AG10803 (cell line): ENCODE measurements at regions not wholly inside any gene's neighbourhood (a gene's known extent, or its start where the extent isn't known, plus 50 kb on each side); places are given as distances from the start of the nearest gene placed in this dataset.

ENCODE experiments used
- DNase-seq: peaks from one replicate; pipeline ENCODE4 v3.0.0; 2010; ENCODE audit warnings: low read depth
- H3K4me3 ChIP-seq: 2 replicates; pipeline ENCODE4 v1.5.1; 2011; ENCODE audit warnings: mild to moderate bottlenecking, low read length, control low read depth
- TF ChIP-seq, protein P1 (sequence below): conservative IDR thresholded peaks from 2 replicates; pipeline ENCODE4 v1.5.1; 2011; ENCODE audit warnings: mild to moderate bottlenecking, low read length, control low read depth, inconsistent platforms

- DNase-seq: no peak
- TF ChIP-seq, protein P1, sequence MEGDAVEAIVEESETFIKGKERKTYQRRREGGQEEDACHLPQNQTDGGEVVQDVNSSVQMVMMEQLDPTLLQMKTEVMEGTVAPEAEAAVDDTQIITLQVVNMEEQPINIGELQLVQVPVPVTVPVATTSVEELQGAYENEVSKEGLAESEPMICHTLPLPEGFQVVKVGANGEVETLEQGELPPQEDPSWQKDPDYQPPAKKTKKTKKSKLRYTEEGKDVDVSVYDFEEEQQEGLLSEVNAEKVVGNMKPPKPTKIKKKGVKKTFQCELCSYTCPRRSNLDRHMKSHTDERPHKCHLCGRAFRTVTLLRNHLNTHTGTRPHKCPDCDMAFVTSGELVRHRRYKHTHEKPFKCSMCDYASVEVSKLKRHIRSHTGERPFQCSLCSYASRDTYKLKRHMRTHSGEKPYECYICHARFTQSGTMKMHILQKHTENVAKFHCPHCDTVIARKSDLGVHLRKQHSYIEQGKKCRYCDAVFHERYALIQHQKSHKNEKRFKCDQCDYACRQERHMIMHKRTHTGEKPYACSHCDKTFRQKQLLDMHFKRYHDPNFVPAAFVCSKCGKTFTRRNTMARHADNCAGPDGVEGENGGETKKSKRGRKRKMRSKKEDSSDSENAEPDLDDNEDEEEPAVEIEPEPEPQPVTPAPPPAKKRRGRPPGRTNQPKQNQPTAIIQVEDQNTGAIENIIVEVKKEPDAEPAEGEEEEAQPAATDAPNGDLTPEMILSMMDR: no peak
- H3K4me3 ChIP-seq: no peak overlapping the region
Observed at GRCh38 chr11:38332046-38332445, 1734.0 kb upstream of the RAG2 start.

- no peak overlapping the region for H3K4me3 ChIP-seq
- no peak for DNase-seq
- TF ChIP-seq, protein P1: no peak
Observed at GRCh38 chr11:38330578-38330977, 1732.5 kb upstream of the RAG2 start.

- no peak overlapping the region for H3K4me3 ChIP-seq
- TF ChIP-seq, protein P1: no peak
- no peak for DNase-seq
Observed at GRCh38 chr11:38323961-38324761, 1726.1 kb upstream of the RAG2 start.

GRCh38 chr11:38315151-38315550 lies 1717.1 kb upstream of the RAG2 start:
- no peak for DNase-seq
- TF ChIP-seq, protein P1: no peak
- H3K4me3 ChIP-seq: no peak overlapping the region

DNA sequence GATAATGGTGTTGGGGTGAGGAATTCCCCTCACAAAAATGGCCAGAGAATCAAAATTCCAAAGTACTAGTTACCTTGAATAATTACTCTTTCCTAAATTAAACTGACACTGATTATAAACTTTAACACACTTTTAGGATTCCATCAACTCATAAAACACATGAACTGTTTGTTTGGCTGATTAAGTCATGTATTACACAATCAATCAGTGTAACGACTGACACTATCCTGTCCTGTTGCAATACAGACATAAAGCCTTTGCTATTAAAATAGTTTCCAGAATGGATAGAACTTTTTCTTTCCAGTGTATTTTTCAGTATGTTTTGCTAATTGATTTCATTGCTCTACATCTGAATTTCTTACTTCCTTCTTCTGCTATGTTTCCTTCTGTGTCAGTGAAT lies 1709.4 kb upstream of the RAG2 start:
- TF ChIP-seq, protein P1: no peak
- no peak for DNase-seq
- no peak overlapping the region for H3K4me3 ChIP-seq

DNA sequence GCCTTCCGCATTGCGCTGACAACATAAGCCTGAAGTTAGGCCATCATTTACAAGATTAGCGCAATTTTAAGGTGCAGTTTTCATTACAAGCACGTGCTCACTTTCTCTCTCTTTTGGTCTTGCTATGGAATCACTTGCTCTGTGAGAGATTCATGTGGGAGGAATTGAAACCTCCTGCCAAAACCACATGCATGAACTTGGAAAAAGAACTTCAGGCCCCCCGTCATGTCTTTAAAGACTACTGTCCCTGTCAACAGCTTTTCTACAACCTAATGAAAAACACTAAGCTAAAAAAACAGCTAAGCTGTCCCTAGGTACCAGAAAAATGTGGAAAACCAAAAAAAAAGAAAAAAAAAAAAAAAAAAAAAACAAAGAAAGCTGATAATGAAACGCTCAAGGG lies 1707.6 kb upstream of the RAG2 start:
- TF ChIP-seq, protein P1: no peak

GRCh38 chr11:38304926-38305325 lies 1706.9 kb upstream of the RAG2 start:
- DNase-seq: no peak
- TF ChIP-seq, protein P1: no peak
- H3K4me3 ChIP-seq: no peak overlapping the region

More for the DNA sequence above, 1707.6 kb upstream of the RAG2 start:
- no peak overlapping the region for H3K4me3 ChIP-seq
- DNase-seq: no peak
